Esophagus (tissue), 2 donors: ENCODE measurements at regions not wholly inside any gene's neighbourhood (a gene's known extent, or its start where the extent isn't known, plus 50 kb on each side); places are given as distances from the start of the nearest gene placed in this dataset.

ENCODE experiments used
- H3K27ac ChIP-seq, 2 donors: one replicate each; pipeline ENCODE4 v1.5.1; 2013; ENCODE audit warnings: low read depth in 2 of 2, mild to moderate bottlenecking in 2 of 2, inconsistent platforms in 1 of 2, low read length in 1 of 2, moderate library complexity in 1 of 2
- H3K27me3 ChIP-seq, 2 donors: one replicate each; pipeline ENCODE4 v1.6.1; 2013; ENCODE audit warnings: low read length in 2 of 2, control low read depth in 1 of 2, mild to moderate bottlenecking in 1 of 2; ENCODE audit not compliant: insufficient read depth in 2 of 2, control insufficient read depth in 1 of 2
- H3K36me3 ChIP-seq, 2 donors: one replicate each; pipeline ENCODE4 v1.6.1; 2013; ENCODE audit warnings: low read length in 1 of 2; ENCODE audit not compliant: control insufficient read depth in 2 of 2, insufficient read depth in 2 of 2
- H3K4me1 ChIP-seq, 2 donors: one replicate each; pipeline ENCODE4 v1.6.1; 2013; ENCODE audit warnings: low read length in 1 of 2; ENCODE audit not compliant: control insufficient read depth in 2 of 2, insufficient read depth in 2 of 2
- H3K4me3 ChIP-seq, 2 donors: one replicate each; pipeline ENCODE4 v1.5.1; 2013; ENCODE audit warnings: low read length in 2 of 2, mild to moderate bottlenecking in 2 of 2, low read depth in 1 of 2, moderate library complexity in 1 of 2
- H3K9me3 ChIP-seq, 2 donors: one replicate each; pipeline ENCODE4 v1.6.1; 2013; ENCODE audit warnings: mild to moderate bottlenecking in 2 of 2, low read depth in 1 of 2, low read length in 1 of 2, moderate library complexity in 1 of 2; ENCODE audit not compliant: control insufficient read depth in 2 of 2, insufficient read depth in 1 of 2
- WGBS, 2 donors: extraction: QIAGEN DNeasy Blood & Tissue Kit; methylation state at CpG; one replicate each; pipeline ENCODE4 v1.1.7; 2013; 5-methylcytosine and 5-hydroxymethylcytosine counted together
- donor health status: healthy with polysubstance abuse.
- donor health status: Bipolar disorder and iron deficiency.

DNA sequence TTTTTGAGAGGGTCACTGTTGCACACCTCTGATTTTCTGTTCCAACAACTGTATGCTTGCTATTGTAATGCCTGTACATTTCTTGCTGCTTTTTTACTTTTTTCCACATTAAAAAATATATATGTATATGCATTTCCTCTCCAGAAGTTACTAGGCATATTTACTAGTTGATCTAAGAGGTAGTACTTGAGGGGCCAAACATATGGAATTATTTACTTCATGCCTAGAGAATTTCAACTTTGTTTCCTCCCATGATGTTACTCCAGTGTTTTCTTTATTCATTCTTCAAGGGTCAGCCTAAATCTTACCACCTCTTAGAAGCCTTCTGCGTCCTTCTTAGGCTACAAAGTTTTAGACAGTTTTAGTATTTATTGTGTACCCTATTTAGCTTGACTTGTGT lies 122.7 kb downstream of the NMUR2 start:
- no peak overlapping the region for H3K27ac ChIP-seq
- H3K27me3 ChIP-seq: no peaks in the 10 kb centered on the region
- H3K36me3 ChIP-seq: no peaks in the 10 kb centered on the region
- no peak overlapping the region for H3K4me3 ChIP-seq
- H3K9me3 ChIP-seq: no peaks in the 10 kb centered on the region
- 58 to 68% methylated on average over 1 of the region's 1 CpG for WGBS, 2 donors
- H3K4me1 ChIP-seq: no peaks in the 10 kb centered on the region

DNA sequence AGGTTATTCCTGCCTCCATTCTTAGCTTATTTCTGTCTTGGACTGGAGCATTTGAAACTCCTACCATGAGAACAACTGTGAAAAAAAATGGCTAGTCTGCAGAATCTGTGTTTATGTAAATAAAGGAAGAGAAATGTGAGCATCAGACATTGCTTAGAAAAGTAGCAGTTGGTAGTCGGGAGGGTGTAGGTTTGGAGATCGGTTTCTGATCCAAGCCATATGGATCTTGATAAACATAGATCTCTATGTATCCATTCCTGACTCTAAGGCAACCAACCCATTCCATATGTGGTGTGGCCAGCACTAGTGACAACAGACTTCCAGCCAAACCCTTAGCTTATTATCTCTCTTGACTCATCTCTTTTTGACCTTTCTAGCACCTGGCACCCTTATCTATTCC lies 127.1 kb downstream of the NMUR2 start:
- no peaks in the 10 kb centered on the region for H3K4me1 ChIP-seq
- no peaks in the 10 kb centered on the region for H3K27me3 ChIP-seq
- H3K9me3 ChIP-seq: no peaks in the 10 kb centered on the region
- H3K27ac ChIP-seq: no peak overlapping the region
- no peaks in the 10 kb centered on the region for H3K36me3 ChIP-seq
- no peak overlapping the region for H3K4me3 ChIP-seq
- WGBS, 2 donors: 82 to 83% methylated on average over 2 of the region's 2 CpGs

DNA sequence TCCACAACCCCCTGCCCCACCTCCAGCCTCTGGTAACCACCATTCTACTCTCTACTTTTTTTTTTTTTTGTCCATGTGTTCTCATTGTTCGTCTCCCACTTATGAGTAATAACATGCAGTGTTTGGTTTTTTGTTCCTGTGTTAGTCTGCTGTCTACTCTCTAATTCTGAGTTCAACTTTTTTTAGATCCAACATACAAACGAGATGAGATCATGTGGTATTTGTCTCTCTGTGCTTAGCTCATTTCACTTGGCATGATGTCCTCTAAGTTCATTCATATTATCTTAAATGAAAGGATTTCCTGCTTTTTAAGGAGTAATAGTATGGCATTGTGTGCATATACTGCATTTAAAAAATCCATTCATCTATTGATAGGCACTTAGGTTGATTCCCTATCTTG lies 130.9 kb downstream of the NMUR2 start:
- H3K27me3 ChIP-seq: no peaks in the 10 kb centered on the region
- H3K9me3 ChIP-seq: no peaks in the 10 kb centered on the region
- no peaks in the 10 kb centered on the region for H3K36me3 ChIP-seq
- no peak overlapping the region for H3K27ac ChIP-seq
- H3K4me1 ChIP-seq: no peaks in the 10 kb centered on the region
- H3K4me3 ChIP-seq: no peak overlapping the region
- WGBS, 2 donors: 10 to 17% methylated on average over 2 of the region's 2 CpGs

GRCh38 chr5:152271420-152271819 lies 133.7 kb downstream of the NMUR2 start:
- WGBS, 2 donors: 46 to 52% methylated on average over 5 of the region's 5 CpGs
- no peaks in the 10 kb centered on the region for H3K27me3 ChIP-seq
- no peak overlapping the region for H3K4me3 ChIP-seq
- H3K9me3 ChIP-seq: no peaks in the 10 kb centered on the region
- H3K4me1 ChIP-seq: no peaks in the 10 kb centered on the region
- H3K27ac ChIP-seq: no peak overlapping the region
- no peaks in the 10 kb centered on the region for H3K36me3 ChIP-seq

DNA sequence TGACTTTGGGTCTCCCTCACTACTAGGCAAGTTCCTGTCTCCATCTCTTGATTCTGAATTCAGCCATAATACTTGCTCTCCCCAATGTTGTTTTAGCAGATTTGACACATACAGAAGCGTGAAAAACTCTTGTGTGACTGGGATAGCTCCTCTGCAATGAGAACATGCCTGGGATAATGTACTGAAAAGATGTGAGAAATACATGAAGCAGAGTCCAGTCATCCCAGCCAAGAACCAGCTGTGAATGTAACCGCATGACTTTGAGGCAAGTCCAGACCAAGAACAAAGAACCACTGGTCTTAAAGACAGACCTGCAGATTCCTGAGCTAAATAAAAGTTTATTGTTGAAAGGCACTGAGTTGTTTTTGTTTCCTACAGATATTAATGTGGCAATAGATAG lies 135.0 kb downstream of the NMUR2 start:
- WGBS, 2 donors: 38 to 45% methylated on average over 2 of the region's 2 CpGs
- Histone ChIP-seq H3K9me3 (no peaks in the 10 kb centered on the region), H3K27me3 (no peaks in the 10 kb centered on the region), H3K4me3 (no peak overlapping the region), H3K36me3 (no peaks in the 10 kb centered on the region), H3K4me1 (no peaks in the 10 kb centered on the region), H3K27ac (no peak overlapping the region)

DNA sequence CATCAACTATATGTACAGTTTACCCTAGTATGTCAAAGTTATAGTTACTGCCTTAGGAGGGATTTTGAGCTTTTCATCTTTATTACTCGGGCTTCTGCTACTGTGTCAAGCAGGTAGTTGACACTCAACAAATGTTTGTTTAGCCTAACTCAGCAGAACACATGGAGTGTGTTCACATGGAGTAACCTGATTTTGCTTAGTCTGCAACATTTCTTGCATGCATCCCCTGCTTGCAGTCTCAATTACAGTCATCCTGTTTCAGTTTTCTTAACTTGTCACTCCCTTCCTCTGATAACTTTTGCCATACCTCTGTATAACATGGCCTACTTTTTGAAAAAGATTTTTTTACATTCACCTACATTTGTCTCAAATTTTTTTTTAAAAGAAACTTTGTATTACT lies 135.5 kb downstream of the NMUR2 start:
- 50 to 55% methylated on average over 1 of the region's 1 CpG for WGBS, 2 donors
- Histone ChIP-seq H3K36me3 (no peaks in the 10 kb centered on the region), H3K4me1 (no peaks in the 10 kb centered on the region), H3K4me3 (no peak overlapping the region), H3K9me3 (no peaks in the 10 kb centered on the region), H3K27me3 (no peaks in the 10 kb centered on the region), H3K27ac (no peak overlapping the region)

GRCh38 chr5:152264645-152265254 lies 140.3 kb downstream of the NMUR2 start:
- Histone ChIP-seq H3K36me3 (no peaks in the 10 kb centered on the region), H3K27me3 (no peaks in the 10 kb centered on the region), H3K27ac (no peak overlapping the region), H3K4me1 (no peaks in the 10 kb centered on the region), H3K4me3 (no peak overlapping the region), H3K9me3 (peaks cover 0 to 2% of the 10 kb centered on the region in 2 donors)
- WGBS, 2 donors: 57 to 59% methylated on average over 5 of the region's 5 CpGs

GRCh38 chr5:152262667-152263066 lies 142.4 kb downstream of the NMUR2 start:
- WGBS, 2 donors: 56 to 60% methylated on average over 4 of the region's 4 CpGs
- Histone ChIP-seq H3K4me3 (no peak overlapping the region), H3K36me3 (no peaks in the 10 kb centered on the region), H3K27me3 (no peaks in the 10 kb centered on the region), H3K4me1 (no peaks in the 10 kb centered on the region), H3K27ac (no peak overlapping the region), H3K9me3 (peaks cover 0 to 2% of the 10 kb centered on the region in 2 donors)

GRCh38 chr5:152260940-152261339 lies 144.1 kb downstream of the NMUR2 start:
- 85 to 88% methylated on average over 7 of the region's 7 CpGs for WGBS, 2 donors
- H3K36me3 ChIP-seq: no peaks in the 10 kb centered on the region
- H3K4me3 ChIP-seq: no peak overlapping the region
- H3K27me3 ChIP-seq: no peaks in the 10 kb centered on the region
- H3K27ac ChIP-seq: no peak overlapping the region
- peaks cover 0 to 2% of the 10 kb centered on the region in 2 donors for H3K9me3 ChIP-seq
- H3K4me1 ChIP-seq: no peaks in the 10 kb centered on the region

GRCh38 chr5:152259702-152260101 lies 145.4 kb downstream of the NMUR2 start:
- Histone ChIP-seq H3K9me3 (peaks cover 0 to 2% of the 10 kb centered on the region in 2 donors), H3K4me3 (no peak overlapping the region), H3K36me3 (no peaks in the 10 kb centered on the region), H3K27me3 (no peaks in the 10 kb centered on the region), H3K27ac (no peak overlapping the region), H3K4me1 (no peaks in the 10 kb centered on the region)
- 19 to 54% methylated on average over 1 of the region's 1 CpG for WGBS, 2 donors
